WTC11 (cell line): ENCODE measurements at regions not wholly inside any gene's neighbourhood (a gene's known extent, or its start where the extent isn't known, plus 50 kb on each side); places are given as distances from the start of the nearest gene placed in this dataset.

ENCODE experiments used
- ATAC-seq: fragments of 200-7000 bp; cut with Tn5 transposase; 2 replicates; pipeline ENCODE4 v1.10.0; 2021; ENCODE audit warnings: mild to moderate bottlenecking, moderate library complexity
- CTCF ChIA-PET: fragments of 300-600 bp; sonication (Branson Sonifier 250); formaldehyde crosslinking; loops from one replicate; lab custom pipeline; 2021; ENCODE audit warnings: antibody characterized with exemption; lab: Charles Lee
- POLR2A ChIA-PET: fragments of 350-600 bp; sonication (Branson Sonifier 250); formaldehyde crosslinking; loops from one replicate; lab custom pipeline; 2021; ENCODE audit warnings: antibody characterized with exemption; lab: Charles Lee
- DNase-seq: peaks from one replicate; pipeline ENCODE4 v3.0.0; 2021; ENCODE audit warnings: low spot score
- H3K27ac Mint-ChIP-seq: 2 replicates; pipeline ENCODE4 v1.8.0; 2021; ENCODE audit warnings: mixed read lengths
- H3K27me3 Mint-ChIP-seq: 2 replicates; pipeline ENCODE4 v1.8.0; 2021; ENCODE audit warnings: low read depth, mild to moderate bottlenecking, moderate library complexity, mixed read lengths
- H3K36me3 Mint-ChIP-seq: 2 replicates; pipeline ENCODE4 v1.8.0; 2021; ENCODE audit warnings: mixed read lengths
- H3K4me1 Mint-ChIP-seq: 2 replicates; pipeline ENCODE4 v1.8.0; 2022; ENCODE audit warnings: mixed read lengths
- H3K4me3 Mint-ChIP-seq: 2 replicates; pipeline ENCODE4 v1.8.0; 2021; ENCODE audit warnings: mild to moderate bottlenecking, moderate library complexity, mixed read lengths
- H3K9me3 Mint-ChIP-seq: 2 replicates; pipeline ENCODE4 v1.8.0; 2021; ENCODE audit warnings: mixed read lengths
- AR ChIP-seq: fragments of 250-450 bp; sonication (Bioruptor Pico); IDR thresholded peaks from 2 replicates; pipeline ENCODE4 v1.9.0; 2021; ENCODE audit warnings: mild to moderate bottlenecking
- ARID4B ChIP-seq: sonication (generic); formaldehyde crosslinking; IDR thresholded peaks from 2 replicates; pipeline ENCODE4 v1.8.0; 2023; ENCODE audit warnings: missing genetic modification reagents, mild to moderate bottlenecking, borderline replicate concordance
- E2F1 ChIP-seq: sonication (generic); formaldehyde crosslinking; IDR thresholded peaks from 2 replicates; pipeline ENCODE4 v1.8.0; 2022; ENCODE audit warnings: mild to moderate bottlenecking, missing genetic modification reagents
- E2F4 ChIP-seq: sonication (generic); formaldehyde crosslinking; IDR thresholded peaks from 2 replicates; pipeline ENCODE4 v1.8.1; 2022; ENCODE audit warnings: low read depth, mild to moderate bottlenecking, moderate library complexity, missing genetic modification reagents, borderline replicate concordance
- ELF4 ChIP-seq: sonication (generic); formaldehyde crosslinking; IDR thresholded peaks from 2 replicates; pipeline ENCODE4 v1.8.1; 2022; ENCODE audit warnings: low read depth, mild to moderate bottlenecking, moderate library complexity, missing genetic modification reagents
- FOXJ3 ChIP-seq: sonication (generic); formaldehyde crosslinking; IDR thresholded peaks from 2 replicates; pipeline ENCODE4 v1.9.0; 2021; ENCODE audit warnings: missing genetic modification reagents, mild to moderate bottlenecking, borderline replicate concordance
- FOXP1 ChIP-seq: sonication (generic); formaldehyde crosslinking; IDR thresholded peaks from 2 replicates; pipeline ENCODE4 v1.8.0; 2022; ENCODE audit warnings: missing genetic modification reagents, mild to moderate bottlenecking, moderate library complexity, borderline replicate concordance
- HMGXB4 ChIP-seq: sonication (generic); formaldehyde crosslinking; IDR thresholded peaks from 2 replicates; pipeline ENCODE4 v1.8.1; 2023; ENCODE audit warnings: mild to moderate bottlenecking, moderate library complexity, missing genetic modification reagents
- MLX ChIP-seq: sonication (generic); formaldehyde crosslinking; IDR thresholded peaks from 2 replicates; pipeline ENCODE4 v1.8.1; 2023; ENCODE audit warnings: mild to moderate bottlenecking, missing genetic modification reagents, moderate library complexity
- MXD4 ChIP-seq: fragments of 250-450 bp; sonication (Bioruptor Pico); IDR thresholded peaks from 2 replicates; pipeline ENCODE4 v1.8.0; 2021; ENCODE audit warnings: mild to moderate bottlenecking, moderate library complexity, borderline replicate concordance
- MYBL2 ChIP-seq: sonication (generic); formaldehyde crosslinking; IDR thresholded peaks from 2 replicates; pipeline ENCODE4 v1.8.1; 2023; ENCODE audit warnings: mild to moderate bottlenecking, moderate library complexity, missing genetic modification reagents
- NR1H2 ChIP-seq: sonication (generic); formaldehyde crosslinking; IDR thresholded peaks from 2 replicates; pipeline ENCODE4 v1.9.0; 2021; ENCODE audit warnings: mild to moderate bottlenecking, moderate library complexity, missing genetic modification reagents
- SMAD3 ChIP-seq: sonication (generic); formaldehyde crosslinking; IDR thresholded peaks from 2 replicates; pipeline ENCODE4 v1.8.0; 2022; ENCODE audit warnings: missing genetic modification reagents, mild to moderate bottlenecking, borderline replicate concordance
- SOX15 ChIP-seq: fragments of 250-450 bp; sonication (Bioruptor Pico); IDR thresholded peaks from 2 replicates; pipeline ENCODE4 v1.9.0; 2021; ENCODE audit warnings: mild to moderate bottlenecking
- STAT6 ChIP-seq: sonication (generic); formaldehyde crosslinking; conservative IDR thresholded peaks from 2 replicates; pipeline ENCODE4 v1.8.1; 2023; ENCODE audit warnings: mild to moderate bottlenecking, low read depth, missing genetic modification reagents, moderate library complexity
- USF2 ChIP-seq: sonication (generic); formaldehyde crosslinking; IDR thresholded peaks from 2 replicates; pipeline ENCODE4 v1.8.1; 2023; ENCODE audit warnings: mild to moderate bottlenecking, missing genetic modification reagents, moderate library complexity
- ZBTB21 ChIP-seq: sonication (generic); formaldehyde crosslinking; IDR thresholded peaks from 2 replicates; pipeline ENCODE4 v1.8.1; 2023; ENCODE audit warnings: mild to moderate bottlenecking, missing genetic modification reagents, borderline replicate concordance
- ZBTB43 ChIP-seq: sonication (generic); formaldehyde crosslinking; IDR thresholded peaks from 2 replicates; pipeline ENCODE4 v1.8.1; 2023; ENCODE audit warnings: mild to moderate bottlenecking, missing genetic modification reagents
- ZNF232 ChIP-seq: sonication (generic); formaldehyde crosslinking; IDR thresholded peaks from 2 replicates; pipeline ENCODE4 v1.8.0; 2022; ENCODE audit warnings: mild to moderate bottlenecking, missing genetic modification reagents
- ZNF396 ChIP-seq: fragments of 250-450 bp; sonication (Bioruptor Pico); IDR thresholded peaks from 2 replicates; pipeline ENCODE4 v1.8.0; 2021; ENCODE audit warnings: mild to moderate bottlenecking, moderate library complexity, borderline replicate concordance

- Mint-ChIP-seq H3K4me3 (no peak overlapping the region), H3K4me1 (peaks cover 18% of the 10 kb centered on the region), H3K9me3 (no peaks in the 10 kb centered on the region), H3K36me3 (no peaks in the 10 kb centered on the region), H3K27ac (no peak overlapping the region), H3K27me3 (peaks cover 11% of the 10 kb centered on the region)
- DNase-seq: no peak
- TF ChIP-seq ZBTB43 (CRISPR knock-in tag): no peak
- TF ChIP-seq HMGXB4 (CRISPR knock-in tag): no peak
- no peak for TF ChIP-seq USF2
- no peak for TF ChIP-seq MLX (CRISPR knock-in tag)
- no peak for TF ChIP-seq ELF4 (CRISPR knock-in tag)
- TF ChIP-seq FOXJ3: no peak
- no peak for TF ChIP-seq STAT6
- no peak for TF ChIP-seq MXD4 (CRISPR knock-in tag)
- TF ChIP-seq ZBTB21 (CRISPR knock-in tag): no peak
- TF ChIP-seq FOXP1 (CRISPR knock-in tag): no peak
- no peak for TF ChIP-seq NR1H2
- no peak for TF ChIP-seq E2F4
- TF ChIP-seq SMAD3: no peak
- no peak for TF ChIP-seq SOX15 (CRISPR knock-in tag)
- TF ChIP-seq ZNF232 (CRISPR knock-in tag): no peak
- TF ChIP-seq AR (CRISPR knock-in tag): no peak
- TF ChIP-seq ZNF396 (CRISPR knock-in tag): no peak
- TF ChIP-seq MYBL2 (CRISPR knock-in tag): no peak
- no peak for TF ChIP-seq E2F1 (CRISPR knock-in tag)
- TF ChIP-seq ARID4B (CRISPR knock-in tag): no peak
- ChIA-PET CTCF (interaction anchor here (0.6 to 1.1 kb wide), 2 partner anchors 16 to 114 kb away, joined by 3 to 4 read pairs; no protein-coding TSS in a partner anchor), POLR2A (no interaction called here)
- ATAC-seq: no peak
Measured at GRCh38 chr1:175872588-175872987, 129.2 kb upstream of the TNR start.
